ENCODE measurements at regions not wholly inside any gene's neighbourhood (a gene's known extent, or its start where the extent isn't known, plus 50 kb on each side); places are given as distances from the start of the nearest gene placed in this dataset.
"Not testable (repeated sequence)": the region's sequence is repeated elsewhere in the genome, so short reads cannot be mapped to it uniquely, and the experiment has no call there.

DNA sequence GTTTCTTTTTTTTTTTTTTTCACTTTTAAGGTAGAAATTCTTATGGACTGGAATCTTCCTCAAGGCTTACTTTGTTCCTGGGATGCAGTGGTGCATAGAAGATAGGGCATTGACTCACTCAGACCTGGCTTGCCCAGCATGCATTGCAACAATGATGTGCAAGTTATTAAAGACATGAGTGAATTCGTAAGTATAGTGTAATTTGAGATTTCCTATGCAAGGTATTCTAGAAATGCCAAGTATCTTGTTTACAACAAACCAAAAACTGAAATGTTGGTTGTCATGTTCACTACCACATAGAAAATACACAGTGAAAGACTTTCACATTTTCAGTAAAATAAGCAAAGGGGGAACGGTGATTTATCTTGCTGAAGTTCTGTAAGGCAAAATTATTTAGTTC lies 56.5 kb upstream of the FNDC3B start:
- no peaks in the 10 kb centered on the region for H3K36me3 ChIP-seq (ENCODE audit: low read depth)
- DNase-seq: peak; percentile 58
- no peaks in the 10 kb centered on the region for H3K27me3 ChIP-seq (replicated peaks; ENCODE audit: insufficient read depth)
- H3K4me1 ChIP-seq (ENCODE audit: insufficient read depth): peaks cover 28% of the 10 kb centered on the region
- H3K9ac ChIP-seq: no peak overlapping the region
- WGBS, 2 experiments (ENCODE audit: low coverage in 1 of 2, low lambda C conversion rate in 2 of 2, missing lambda C conversion rate in 2 of 2): 54 to 61% methylated on average over 2 of the region's 2 CpGs
- no peak for TF ChIP-seq EZH2 (IDR thresholded peaks at IDR 0.05; ENCODE audit: insufficient read depth, poor library complexity, severe bottlenecking)
- no peak for TF ChIP-seq EZH2phosphoT487 (IDR thresholded peaks at IDR 0.05; ENCODE audit: insufficient read depth, low read depth)
- H3K27ac ChIP-seq: peak overlapping the region; percentile 10; the same call in 1 of the 2 replicates
- H3K4me3 ChIP-seq: no peak overlapping the region
- H3K9me3 ChIP-seq (ENCODE audit: low read depth): no peaks in the 10 kb centered on the region
- no peak overlapping the region for H2AFZ ChIP-seq
- peaks cover 7% of the 10 kb centered on the region; the same call in 1 of the 2 replicates for H3F3A ChIP-seq (ENCODE audit: insufficient read depth)
- H3K9me2 ChIP-seq (ENCODE audit: insufficient read depth): no peaks in the 10 kb centered on the region
- no peaks in the 10 kb centered on the region for H3K79me2 ChIP-seq (ENCODE audit: insufficient read depth)
- H4K20me1 ChIP-seq (ENCODE audit: insufficient read depth): no peaks in the 10 kb centered on the region
- in situ Hi-C loops (cut with MboI): no loop called here
- H3K4me2 ChIP-seq (ENCODE audit: unreplicated experiment): no peak overlapping the region

DNA sequence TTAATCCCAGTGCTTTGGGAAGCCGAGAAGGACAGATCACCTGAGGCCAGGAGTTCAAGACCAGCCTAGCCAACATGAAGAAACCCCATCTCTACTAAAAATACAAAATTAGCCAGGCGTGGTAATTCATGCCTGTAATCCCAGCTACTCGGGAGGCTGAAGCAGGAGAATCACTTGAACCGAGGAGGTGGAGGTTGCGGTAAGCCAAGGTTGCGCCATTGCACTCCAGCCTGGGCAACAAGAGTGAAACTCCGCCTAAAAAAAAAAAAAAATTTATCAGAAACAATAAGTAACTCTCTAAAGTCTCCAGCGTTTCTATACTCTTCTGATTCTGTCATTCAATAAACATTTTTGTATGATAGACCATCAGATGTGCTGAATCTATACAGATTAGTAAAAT lies 55.7 kb upstream of the FNDC3B start:
- H3F3A ChIP-seq (ENCODE audit: insufficient read depth); in situ Hi-C loops (cut with MboI); H3K4me3 ChIP-seq; H2AFZ ChIP-seq; H3K9me3 ChIP-seq (ENCODE audit: low read depth); H3K4me2 ChIP-seq (ENCODE audit: unreplicated experiment); H3K9me2 ChIP-seq (ENCODE audit: insufficient read depth); H3K79me2 ChIP-seq (ENCODE audit: insufficient read depth); H3K27me3 ChIP-seq (replicated peaks; ENCODE audit: insufficient read depth); DNase-seq; H4K20me1 ChIP-seq (ENCODE audit: insufficient read depth); H3K36me3 ChIP-seq (ENCODE audit: low read depth); H3K9ac ChIP-seq; H3K27ac ChIP-seq: not testable (repeated sequence)
- 84% methylated on average over 8 of the region's 8 CpGs for WGBS, 2 experiments (ENCODE audit: low coverage in 1 of 2, low lambda C conversion rate in 2 of 2, missing lambda C conversion rate in 2 of 2)
- H3K4me1 ChIP-seq (ENCODE audit: insufficient read depth): peaks cover 28% of the 10 kb centered on the region

DNA sequence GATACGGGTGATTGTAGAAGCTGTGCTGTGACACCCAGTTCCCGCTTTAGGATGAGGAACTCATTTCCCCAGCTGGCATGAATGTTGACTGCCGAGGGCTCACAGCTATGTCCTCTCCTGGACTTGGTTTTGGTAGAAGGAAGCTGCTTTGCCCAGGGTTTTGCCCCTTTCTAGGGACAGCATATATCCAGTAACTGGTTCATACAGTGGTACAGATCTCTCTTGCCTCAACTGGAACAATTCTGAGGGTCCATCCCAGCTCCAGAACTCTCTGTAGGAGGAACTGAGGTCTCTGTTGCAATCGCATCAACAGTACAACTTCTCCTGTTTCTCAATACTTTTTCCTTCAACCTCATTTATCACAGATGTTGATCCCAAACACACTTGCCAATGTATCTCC lies 54.5 kb upstream of the FNDC3B start:
- 78 to 83% methylated on average over 4 of the region's 4 CpGs for WGBS, 2 experiments (ENCODE audit: low coverage in 1 of 2, low lambda C conversion rate in 2 of 2, missing lambda C conversion rate in 2 of 2)
- no peak overlapping the region for H3K4me3 ChIP-seq
- no peaks in the 10 kb centered on the region for H3K9me2 ChIP-seq (ENCODE audit: insufficient read depth)
- H3K27me3 ChIP-seq (replicated peaks; ENCODE audit: insufficient read depth): no peaks in the 10 kb centered on the region
- no peaks in the 10 kb centered on the region for H3K9me3 ChIP-seq (ENCODE audit: low read depth)
- H2AFZ ChIP-seq: no peak overlapping the region
- H3K27ac ChIP-seq: no peak overlapping the region
- H3K4me2 ChIP-seq (ENCODE audit: unreplicated experiment): no peak overlapping the region
- H4K20me1 ChIP-seq (ENCODE audit: insufficient read depth): no peaks in the 10 kb centered on the region
- DNase-seq: no peak
- H3F3A ChIP-seq (ENCODE audit: insufficient read depth): peaks cover 7% of the 10 kb centered on the region; the same call in 1 of the 2 replicates
- H3K79me2 ChIP-seq (ENCODE audit: insufficient read depth): no peaks in the 10 kb centered on the region
- no peaks in the 10 kb centered on the region for H3K36me3 ChIP-seq (ENCODE audit: low read depth)
- in situ Hi-C loops (cut with MboI): no loop called here
- peaks cover 28% of the 10 kb centered on the region for H3K4me1 ChIP-seq (ENCODE audit: insufficient read depth)
- no peak overlapping the region for H3K9ac ChIP-seq
- TF ChIP-seq EZH2 (IDR thresholded peaks at IDR 0.05; ENCODE audit: insufficient read depth, poor library complexity, severe bottlenecking) (no peak), EZH2phosphoT487 (IDR thresholded peaks at IDR 0.05; ENCODE audit: insufficient read depth, low read depth) (no peak)

DNA sequence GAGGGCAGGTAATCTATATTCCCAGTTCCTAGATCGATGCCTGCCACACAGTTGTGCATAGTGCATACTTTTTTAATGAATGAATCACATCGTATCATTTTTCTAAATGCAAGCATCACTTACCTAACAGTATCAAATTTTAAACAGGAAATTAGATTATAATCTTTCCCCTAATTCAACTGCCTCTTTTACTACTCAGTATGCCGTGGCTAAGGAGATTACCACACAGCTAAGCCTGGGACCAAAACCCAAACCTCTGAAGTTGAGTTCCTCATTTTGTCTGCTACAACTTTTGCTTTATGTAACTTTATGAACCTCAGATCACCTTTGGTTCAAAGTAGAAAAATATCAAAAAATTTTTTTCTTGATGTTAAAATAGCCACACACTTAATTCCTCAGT lies 53.2 kb upstream of the FNDC3B start:
- H3K79me2 ChIP-seq (ENCODE audit: insufficient read depth): no peaks in the 10 kb centered on the region
- H3K27ac ChIP-seq: no peak overlapping the region
- H3K4me3 ChIP-seq: no peak overlapping the region
- no peak for TF ChIP-seq EZH2phosphoT487 (IDR thresholded peaks at IDR 0.05; ENCODE audit: insufficient read depth, low read depth)
- no peak for TF ChIP-seq EZH2 (IDR thresholded peaks at IDR 0.05; ENCODE audit: insufficient read depth, poor library complexity, severe bottlenecking)
- H2AFZ ChIP-seq: peak overlapping the region; percentile 41; the same call in 1 of the 2 replicates
- H3K9me3 ChIP-seq (ENCODE audit: low read depth): no peaks in the 10 kb centered on the region
- peaks cover 7% of the 10 kb centered on the region; the same call in 1 of the 2 replicates for H3F3A ChIP-seq (ENCODE audit: insufficient read depth)
- H4K20me1 ChIP-seq (ENCODE audit: insufficient read depth): no peaks in the 10 kb centered on the region
- no peaks in the 10 kb centered on the region for H3K27me3 ChIP-seq (replicated peaks; ENCODE audit: insufficient read depth)
- peaks cover 19% of the 10 kb centered on the region for H3K4me1 ChIP-seq (ENCODE audit: insufficient read depth)
- 93% methylated on average over 3 of the region's 3 CpGs for WGBS, 2 experiments (ENCODE audit: low coverage in 1 of 2, low lambda C conversion rate in 2 of 2, missing lambda C conversion rate in 2 of 2)
- no peak overlapping the region; the same call in 1 of the 2 replicates for H3K9ac ChIP-seq
- H3K9me2 ChIP-seq (ENCODE audit: insufficient read depth): no peaks in the 10 kb centered on the region
- no peaks in the 10 kb centered on the region for H3K36me3 ChIP-seq (ENCODE audit: low read depth)
- no peak overlapping the region for H3K4me2 ChIP-seq (ENCODE audit: unreplicated experiment)
- DNase-seq: no peak
- in situ Hi-C loops (cut with MboI): no loop called here

All from GM23248 (cell line).